HAP-1 (cell line): ENCODE measurements at regions not wholly inside any gene's neighbourhood (a gene's known extent, or its start where the extent isn't known, plus 50 kb on each side); places are given as distances from the start of the nearest gene placed in this dataset.

ENCODE experiments used
- DNase-seq, 2 experiments: peaks; one replicate each; pipeline ENCODE4 v3.0.0-alpha.2; 2016 to 2020; ENCODE audit warnings: low spot score in 2 of 2
- H3K27me3 ChIP-seq: fragments of 250-450 bp; sonication (Bioruptor Pico); 2 replicates; pipeline ENCODE4 v1.5.1; 2020; ENCODE audit warnings: low read depth, mild to moderate bottlenecking, moderate library complexity
- H3K36me3 ChIP-seq: fragments of 250-450 bp; sonication (Bioruptor Pico); replicated peaks from 2 replicates; pipeline ENCODE4 v1.5.1; 2020; ENCODE audit warnings: mild to moderate bottlenecking
- H3K4me1 ChIP-seq: fragments of 250-450 bp; sonication (Bioruptor Pico); 2 replicates; pipeline ENCODE4 v1.5.1; 2020; ENCODE audit warnings: mild to moderate bottlenecking
- H3K4me3 ChIP-seq: fragments of 250-450 bp; sonication (Bioruptor Pico); 2 replicates; pipeline ENCODE4 v1.5.1; 2020; ENCODE audit warnings: mild to moderate bottlenecking, moderate library complexity
- H3K9me3 ChIP-seq: fragments of 250-450 bp; sonication (Bioruptor Pico); 2 replicates; pipeline ENCODE4 v1.5.1; 2020; ENCODE audit warnings: mild to moderate bottlenecking, moderate library complexity
- in situ Hi-C: fragments of 300-500 bp; cut with MboI; formaldehyde crosslinking; loops from 3 replicates; pipeline ENCODE4 v1.14.3; 2020; ENCODE audit warnings: low sequenced_read_pairs, inconsistent platforms, mixed read lengths

DNA sequence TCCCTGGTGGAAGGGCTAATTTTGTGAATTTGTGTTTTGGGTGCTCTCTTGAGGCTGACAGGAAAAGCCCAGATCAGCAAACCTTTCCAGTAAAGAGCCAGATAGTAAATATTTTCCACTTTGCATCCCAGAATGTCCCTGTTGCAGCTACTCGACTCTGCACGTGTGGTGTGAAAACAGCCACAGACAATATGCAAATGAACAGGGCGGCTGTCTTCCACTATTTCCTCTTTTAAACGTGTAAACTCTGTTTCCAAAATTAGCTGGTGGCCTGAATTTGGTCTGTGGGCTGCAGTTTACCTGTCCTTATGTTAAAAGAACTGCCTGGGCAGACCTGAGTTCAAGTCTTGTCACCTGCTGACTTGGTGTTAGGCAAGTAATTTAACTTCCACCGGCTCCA lies 202.7 kb downstream of the EDEM1 start:
- H3K9me3 ChIP-seq: no peaks in the 10 kb centered on the region
- H3K27me3 ChIP-seq: no peaks in the 10 kb centered on the region
- DNase-seq: no peak
- no peaks in the 10 kb centered on the region for H3K36me3 ChIP-seq
- H3K4me1 ChIP-seq: no peaks in the 10 kb centered on the region
- no peak overlapping the region for H3K4me3 ChIP-seq
- in situ Hi-C loops: no loop called here

DNA sequence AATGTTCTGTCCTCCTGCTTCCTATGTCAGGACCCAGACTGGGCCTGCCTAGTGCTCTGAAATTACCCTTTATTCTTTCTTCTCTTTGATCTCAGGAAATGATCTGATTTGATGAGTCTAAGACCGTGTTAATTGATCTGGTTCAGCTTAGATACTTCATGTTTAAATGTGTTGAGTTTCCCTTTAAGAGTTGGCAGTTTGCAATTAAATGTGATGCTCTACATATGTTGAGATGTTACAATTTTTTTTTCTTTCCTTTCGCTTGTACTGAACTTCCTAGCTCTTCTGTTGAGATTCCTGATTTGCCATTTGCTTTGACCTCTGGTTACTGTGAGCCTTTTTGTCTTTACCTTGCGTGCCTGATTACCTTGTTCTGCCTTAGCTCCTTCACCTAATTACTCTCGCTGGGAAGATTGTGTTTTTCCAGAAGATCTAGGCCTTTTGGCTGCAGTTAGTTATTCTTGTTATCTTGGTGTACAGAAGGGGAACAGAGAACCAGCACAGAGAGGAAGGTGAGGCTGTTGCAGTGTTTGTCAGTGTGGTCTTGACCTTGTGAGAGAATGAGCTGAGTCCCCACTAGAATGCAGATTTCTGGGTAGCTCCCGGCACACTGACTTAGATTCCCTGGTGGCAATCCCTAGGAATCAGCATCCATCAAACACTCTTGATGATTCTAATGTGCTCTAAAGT lies 203.6 kb downstream of the EDEM1 start:
- Histone ChIP-seq H3K4me3 (no peak overlapping the region), H3K36me3 (no peaks in the 10 kb centered on the region), H3K9me3 (no peaks in the 10 kb centered on the region), H3K4me1 (no peaks in the 10 kb centered on the region), H3K27me3 (no peaks in the 10 kb centered on the region)
- in situ Hi-C loops: no loop called here
- no peak for DNase-seq

DNA sequence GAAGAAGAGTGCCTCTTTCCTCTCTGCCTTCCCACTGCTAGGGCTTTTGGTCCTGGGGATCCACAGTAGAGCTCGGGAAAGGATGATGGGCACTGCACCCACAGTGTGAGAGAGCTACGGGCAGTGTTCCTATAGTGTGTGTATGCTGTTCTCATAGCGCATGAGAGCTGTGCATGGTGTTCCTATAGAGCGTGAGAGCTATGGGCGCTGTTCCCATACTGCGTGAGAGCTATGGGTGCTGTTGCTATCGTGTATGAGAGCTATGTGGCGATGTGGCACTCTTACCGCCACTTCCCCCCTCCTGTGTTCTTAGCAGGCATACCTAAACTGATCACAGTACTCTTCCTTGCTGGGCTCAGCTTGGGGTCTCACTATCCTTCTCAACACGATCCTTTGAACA lies 213.5 kb downstream of the EDEM1 start:
- H3K36me3 ChIP-seq: no peaks in the 10 kb centered on the region
- H3K27me3 ChIP-seq: no peaks in the 10 kb centered on the region
- no peaks in the 10 kb centered on the region for H3K4me1 ChIP-seq
- no peaks in the 10 kb centered on the region for H3K9me3 ChIP-seq
- H3K4me3 ChIP-seq: no peak overlapping the region
- no peak for DNase-seq
- in situ Hi-C loops: no loop called here

DNA sequence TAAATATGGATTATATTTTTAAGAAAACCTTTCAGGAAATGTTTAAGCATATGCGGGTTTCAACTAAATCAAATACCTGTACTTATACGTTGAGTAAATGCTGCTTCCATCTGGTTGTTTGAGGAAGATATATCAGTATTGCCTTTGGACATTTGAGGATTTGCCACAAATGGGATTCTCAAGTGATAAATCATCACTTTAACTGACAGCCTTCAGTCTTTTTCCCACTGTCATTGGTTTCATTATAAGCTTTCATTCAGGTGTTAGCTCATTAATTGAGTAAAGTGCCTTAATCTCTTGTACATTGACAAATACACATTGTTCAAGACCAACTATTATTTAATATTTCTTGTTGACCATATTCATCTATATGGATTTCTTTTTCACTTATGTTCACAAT lies 217.2 kb downstream of the EDEM1 start:
- in situ Hi-C loops: no loop called here

DNA sequence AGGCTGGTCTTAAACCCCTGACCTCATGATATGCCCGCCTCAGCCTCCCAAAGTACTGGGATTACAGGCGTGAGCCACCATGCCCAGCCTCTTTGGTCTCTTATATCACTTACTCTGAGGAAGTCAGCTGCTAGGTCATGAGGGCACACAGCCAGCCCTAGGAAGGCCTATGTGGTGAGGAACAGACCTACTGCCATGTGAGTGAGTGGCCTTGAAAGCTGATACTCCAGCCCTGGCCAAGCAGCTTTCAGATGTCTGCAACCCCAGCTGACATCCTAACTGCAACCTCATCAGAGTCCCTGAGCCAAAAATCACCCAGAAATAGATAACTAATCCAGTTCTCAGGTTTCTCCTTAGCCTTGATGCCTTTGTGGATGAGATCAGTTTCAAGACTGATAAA lies 224.3 kb downstream of the EDEM1 start:
- no peaks in the 10 kb centered on the region for H3K36me3 ChIP-seq
- DNase-seq: no peak
- no peaks in the 10 kb centered on the region for H3K9me3 ChIP-seq
- H3K27me3 ChIP-seq: no peaks in the 10 kb centered on the region
- no peak overlapping the region for H3K4me3 ChIP-seq
- in situ Hi-C loops: no loop called here
- H3K4me1 ChIP-seq: no peaks in the 10 kb centered on the region

More for the DNA sequence above, 217.2 kb downstream of the EDEM1 start:
- Histone ChIP-seq H3K27me3 (no peaks in the 10 kb centered on the region), H3K4me1 (no peaks in the 10 kb centered on the region), H3K36me3 (no peaks in the 10 kb centered on the region), H3K4me3 (no peak overlapping the region), H3K9me3 (no peaks in the 10 kb centered on the region)
- no peak for DNase-seq

DNA sequence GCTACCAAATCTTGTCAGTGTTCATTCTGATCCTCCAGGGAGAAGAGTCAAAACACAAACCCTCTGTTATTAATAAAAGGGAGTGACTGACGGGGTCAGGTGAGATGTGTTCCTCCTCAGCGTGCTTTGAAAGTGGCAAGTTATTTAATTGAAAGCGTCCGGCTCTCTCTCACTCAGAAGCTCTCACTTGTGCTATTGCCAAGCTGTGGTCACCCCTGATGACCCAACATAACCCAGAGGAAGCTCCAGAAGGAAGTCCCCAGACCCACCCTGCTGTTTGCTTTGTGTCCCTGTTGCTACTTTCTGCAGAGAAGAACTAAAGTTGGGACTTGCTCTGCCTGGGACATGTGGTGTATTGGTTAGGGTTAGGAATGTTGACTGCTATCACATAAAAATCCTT lies 235.6 kb downstream of the EDEM1 start:
- Histone ChIP-seq H3K4me1 (no peaks in the 10 kb centered on the region), H3K27me3 (no peaks in the 10 kb centered on the region), H3K4me3 (no peak overlapping the region), H3K9me3 (no peaks in the 10 kb centered on the region), H3K36me3 (no peaks in the 10 kb centered on the region)
- DNase-seq: no peak
- in situ Hi-C loops: no loop called here

DNA sequence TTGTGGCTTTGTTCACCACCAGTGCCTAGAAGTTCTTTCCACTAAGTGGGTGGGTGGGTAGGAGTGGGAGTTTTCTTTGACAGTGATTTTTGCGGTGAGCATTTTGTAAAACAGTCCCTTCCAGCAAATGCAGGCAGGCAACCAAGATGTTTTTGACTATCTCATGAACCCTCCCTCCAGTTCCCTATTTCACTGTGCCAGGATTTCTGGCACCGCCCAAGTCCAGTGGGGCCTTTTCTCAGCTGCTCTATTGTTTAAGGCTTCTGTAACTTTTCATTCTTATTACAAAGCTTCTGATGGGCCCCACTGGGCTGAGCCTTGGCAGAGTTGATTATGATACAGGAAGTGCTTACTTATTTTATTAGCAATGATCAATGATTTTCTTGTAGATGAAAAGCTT lies 236.0 kb downstream of the EDEM1 start:
- in situ Hi-C loops: no loop called here
- Histone ChIP-seq H3K9me3 (no peaks in the 10 kb centered on the region), H3K4me1 (no peaks in the 10 kb centered on the region), H3K36me3 (no peaks in the 10 kb centered on the region), H3K27me3 (no peaks in the 10 kb centered on the region), H3K4me3 (no peak overlapping the region)
- DNase-seq: no peak

DNA sequence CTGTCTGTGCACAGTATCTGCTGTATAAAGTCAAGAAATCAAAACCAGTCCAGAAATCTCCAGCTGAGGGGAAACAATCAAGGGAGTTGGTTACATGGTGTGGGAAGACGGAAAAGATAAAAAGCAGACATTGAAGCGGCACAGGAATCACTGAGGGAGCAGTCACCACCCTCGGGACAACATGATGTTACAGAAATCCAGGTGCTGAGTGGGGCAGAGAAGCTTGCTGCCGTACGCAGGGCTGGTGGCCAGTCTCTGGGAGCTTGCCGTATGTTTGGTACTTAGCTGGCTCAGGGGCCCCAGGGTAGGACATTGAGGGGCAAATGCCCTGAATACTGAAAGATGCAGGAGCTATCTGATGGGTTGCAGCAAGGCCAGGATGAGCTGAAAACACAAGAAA lies 237.9 kb downstream of the EDEM1 start:
- no peaks in the 10 kb centered on the region for H3K9me3 ChIP-seq
- H3K27me3 ChIP-seq: no peaks in the 10 kb centered on the region
- no peaks in the 10 kb centered on the region for H3K36me3 ChIP-seq
- in situ Hi-C loops: no loop called here
- H3K4me3 ChIP-seq: no peak overlapping the region
- no peaks in the 10 kb centered on the region for H3K4me1 ChIP-seq
- no peak for DNase-seq

DNA sequence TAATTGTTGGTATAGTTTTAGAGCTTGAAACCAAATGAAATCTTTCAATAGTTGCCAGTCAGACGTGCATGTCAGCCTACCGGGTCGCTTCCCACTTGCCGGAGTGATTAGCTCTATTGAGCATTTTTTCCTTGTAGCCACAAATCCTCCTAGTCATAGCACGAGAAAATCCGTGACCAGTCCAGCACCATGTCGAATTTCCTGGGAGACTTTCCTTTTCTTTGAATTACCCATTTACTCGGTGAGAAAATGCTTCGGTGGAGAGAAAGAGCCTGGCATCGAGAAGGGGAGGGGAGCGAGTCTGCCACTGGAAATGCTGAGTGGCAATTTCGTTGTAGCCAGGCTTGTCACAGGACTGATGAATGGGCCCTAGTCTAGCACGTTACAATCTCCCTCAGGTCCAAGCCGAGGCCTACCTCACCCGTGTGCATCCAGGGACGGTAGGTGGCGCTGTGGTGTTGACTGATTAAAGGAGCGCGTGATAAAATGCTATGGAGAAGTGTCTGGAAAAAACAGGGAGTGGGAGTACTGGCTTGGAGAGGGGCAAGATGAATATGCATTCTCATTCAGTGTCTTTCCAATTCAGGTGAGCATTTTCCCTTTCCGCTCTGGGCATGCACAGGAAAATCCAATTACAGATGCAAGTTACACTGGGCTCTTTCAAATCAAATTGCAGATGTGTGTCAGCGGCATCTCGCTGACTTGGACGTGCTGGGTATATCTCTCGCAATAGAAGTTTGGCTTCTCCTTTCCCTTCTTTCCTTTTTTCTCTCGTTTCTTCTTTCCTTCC lies 238.8 kb downstream of the EDEM1 start:
- Histone ChIP-seq H3K9me3 (no peaks in the 10 kb centered on the region), H3K27me3 (no peaks in the 10 kb centered on the region), H3K36me3 (no peaks in the 10 kb centered on the region), H3K4me1 (no peaks in the 10 kb centered on the region), H3K4me3 (no peak overlapping the region)
- in situ Hi-C loops: no loop called here
- DNase-seq: peak; percentile 68 to 91

DNA sequence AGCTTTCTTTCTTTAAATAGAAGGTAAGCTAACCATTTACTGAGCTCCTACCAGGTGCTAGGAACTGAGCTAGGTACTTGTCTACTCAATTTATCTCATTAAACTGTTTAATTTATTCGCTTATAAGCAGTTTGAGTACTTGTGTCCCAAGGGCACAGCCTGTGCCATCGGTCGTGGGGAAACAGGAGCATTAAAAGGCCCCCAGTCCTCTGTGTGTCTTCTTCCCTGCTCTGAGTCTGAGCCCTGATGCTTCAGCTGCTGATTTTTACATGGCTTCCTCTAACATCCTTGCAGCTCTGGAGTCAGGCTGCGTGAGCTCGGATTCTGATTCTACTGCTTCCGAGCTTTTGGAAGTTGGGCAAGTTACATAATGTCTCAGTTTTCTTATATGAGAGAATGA lies 239.5 kb downstream of the EDEM1 start:
- no peak for DNase-seq
- H3K27me3 ChIP-seq: no peaks in the 10 kb centered on the region
- in situ Hi-C loops: no loop called here

DNA sequence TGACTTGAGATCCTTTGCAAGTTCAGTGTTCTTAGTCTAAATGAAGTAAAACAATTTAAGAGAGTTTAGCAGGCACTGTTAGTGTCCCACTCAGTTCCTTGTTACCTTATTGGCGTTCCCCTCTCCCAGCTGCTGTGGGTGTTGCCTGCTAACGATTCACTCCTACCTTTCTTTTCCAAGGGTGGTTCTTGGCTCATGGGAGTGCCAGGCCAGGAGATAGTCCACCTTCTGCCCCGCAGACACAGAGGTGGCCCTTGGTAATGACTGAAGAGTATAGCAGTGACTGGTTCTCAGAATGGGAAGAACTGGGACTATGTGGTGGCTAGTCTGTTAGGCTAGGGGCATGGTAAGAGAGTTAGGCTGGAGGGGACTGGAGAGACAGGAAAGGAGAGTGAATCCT lies 240.4 kb downstream of the EDEM1 start:
- H3K36me3 ChIP-seq: no peaks in the 10 kb centered on the region
- H3K9me3 ChIP-seq: no peaks in the 10 kb centered on the region
- no peak for DNase-seq
- in situ Hi-C loops: no loop called here
- H3K4me3 ChIP-seq: no peak overlapping the region
- no peaks in the 10 kb centered on the region for H3K27me3 ChIP-seq
- H3K4me1 ChIP-seq: no peaks in the 10 kb centered on the region

More for the DNA sequence above, 239.5 kb downstream of the EDEM1 start:
- H3K4me3 ChIP-seq: no peak overlapping the region
- no peaks in the 10 kb centered on the region for H3K4me1 ChIP-seq
- no peaks in the 10 kb centered on the region for H3K9me3 ChIP-seq
- H3K36me3 ChIP-seq: no peaks in the 10 kb centered on the region

DNA sequence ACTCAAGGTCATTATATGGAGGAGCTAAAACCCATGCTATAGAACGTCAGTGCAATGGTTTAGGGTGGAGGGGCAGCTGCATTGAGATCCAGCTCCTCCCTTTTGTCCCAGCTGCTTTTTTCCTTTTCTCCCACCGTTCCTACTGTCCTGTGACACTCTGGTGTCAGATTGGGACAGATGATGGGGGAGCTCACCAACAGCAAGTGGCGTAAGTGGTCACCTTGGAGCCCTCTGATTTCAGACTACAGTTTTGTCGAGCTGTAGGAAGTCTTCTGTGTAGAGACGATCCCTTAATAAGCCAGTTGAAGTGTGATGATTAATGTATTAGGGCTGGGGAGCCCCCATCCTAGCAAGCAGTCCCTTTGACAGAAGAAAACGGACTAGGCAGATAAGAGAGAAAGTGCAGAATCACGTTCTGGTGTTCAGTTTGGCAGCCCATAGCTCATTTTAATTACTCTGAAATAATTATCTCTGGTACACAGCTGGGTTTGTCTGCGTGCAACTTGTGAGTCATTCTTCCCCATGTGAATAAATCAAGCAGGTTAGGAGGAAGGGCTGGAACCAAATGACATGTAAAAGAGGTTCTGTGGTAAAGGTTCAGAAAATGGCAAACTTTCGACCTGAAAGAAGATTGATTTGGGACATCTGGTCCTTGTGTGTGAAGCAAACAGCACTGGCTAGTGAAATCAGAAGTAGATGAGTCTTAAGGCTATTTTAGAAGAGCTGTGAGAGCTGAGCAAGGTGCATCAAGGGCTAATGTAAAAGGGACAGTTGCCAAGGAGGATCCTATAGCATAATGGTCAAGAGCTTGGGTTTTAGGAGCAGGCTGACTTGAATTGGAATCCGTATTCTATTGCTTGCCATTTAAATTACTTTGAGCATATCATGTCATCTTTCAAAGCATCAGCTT lies 241.4 kb downstream of the EDEM1 start:
- no peak overlapping the region for H3K4me3 ChIP-seq
- no peaks in the 10 kb centered on the region for H3K9me3 ChIP-seq
- no peaks in the 10 kb centered on the region for H3K36me3 ChIP-seq
- DNase-seq: no peak
- no peaks in the 10 kb centered on the region for H3K27me3 ChIP-seq
- H3K4me1 ChIP-seq: no peaks in the 10 kb centered on the region
- in situ Hi-C loops: no loop called here

DNA sequence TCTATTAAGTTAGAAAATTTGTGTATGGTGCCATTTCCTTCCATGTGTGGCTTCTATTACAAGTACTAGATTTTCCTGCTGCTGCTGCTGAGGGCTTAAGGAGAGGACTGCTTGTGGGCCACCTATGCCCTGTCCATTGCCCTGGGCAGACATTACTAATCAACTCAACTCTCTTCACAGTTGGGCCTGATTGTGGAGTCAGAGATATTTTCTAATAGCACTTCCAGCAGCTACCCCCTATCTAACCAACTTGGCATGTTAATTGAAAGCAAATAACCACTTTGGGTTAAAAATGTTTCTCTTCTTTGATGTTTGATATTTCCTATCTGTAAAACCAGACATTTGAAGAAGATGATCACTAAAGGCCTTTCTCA lies 242.0 kb downstream of the EDEM1 start:
- H3K9me3 ChIP-seq: no peaks in the 10 kb centered on the region
- H3K27me3 ChIP-seq: no peaks in the 10 kb centered on the region
- DNase-seq: no peak
- H3K4me1 ChIP-seq: no peaks in the 10 kb centered on the region
- H3K4me3 ChIP-seq: no peak overlapping the region
- no peaks in the 10 kb centered on the region for H3K36me3 ChIP-seq
- in situ Hi-C loops: no loop called here

DNA sequence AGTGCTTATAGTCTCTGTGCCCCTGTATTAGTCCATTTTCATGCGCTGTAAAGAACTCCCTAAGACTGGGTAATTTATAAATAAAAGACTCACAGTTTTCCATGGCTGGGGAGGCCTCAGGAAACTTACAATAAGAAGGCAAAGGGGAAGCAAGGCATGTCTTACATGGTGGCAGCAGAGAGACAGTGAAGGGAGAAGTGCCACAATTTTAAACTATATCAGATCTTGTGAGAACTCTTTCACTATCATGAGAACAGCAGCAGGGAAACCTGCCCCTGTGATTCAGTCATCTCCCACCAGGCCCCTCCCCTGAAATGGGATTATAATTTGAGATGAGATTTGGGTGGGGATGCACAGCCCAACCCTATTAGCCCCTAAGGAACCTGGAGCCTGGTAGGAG lies 243.2 kb downstream of the EDEM1 start:
- DNase-seq: no peak
- no peaks in the 10 kb centered on the region for H3K4me1 ChIP-seq
- in situ Hi-C loops: no loop called here

More for the DNA sequence above, 243.2 kb downstream of the EDEM1 start:
- H3K9me3 ChIP-seq: no peaks in the 10 kb centered on the region
- no peaks in the 10 kb centered on the region for H3K36me3 ChIP-seq
- no peak overlapping the region for H3K4me3 ChIP-seq
- H3K27me3 ChIP-seq: no peaks in the 10 kb centered on the region
